ENCODE measurements at regions not wholly inside any gene's neighbourhood (a gene's known extent, or its start where the extent isn't known, plus 50 kb on each side); places are given as distances from the start of the nearest gene placed in this dataset.
A peak's percentile ranks its signal among the peaks of the same experiment; 100 is the strongest.

DNA sequence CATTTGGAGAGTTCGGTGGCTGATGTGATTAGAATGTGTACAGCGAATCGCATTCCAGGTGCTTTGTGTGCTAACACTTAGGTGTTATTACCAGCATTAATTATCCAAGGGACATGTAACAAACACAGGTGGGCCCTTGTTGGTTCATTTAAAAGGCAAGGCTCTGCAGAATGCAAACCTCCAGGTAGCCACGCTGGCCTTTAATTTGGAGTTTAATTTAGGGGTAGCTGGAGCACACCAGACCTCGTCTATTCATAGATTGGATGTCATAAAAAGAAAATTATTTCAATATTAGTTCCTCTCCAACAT is 191.1 kb downstream of the MAT2B start:
- Histone ChIP-seq H3K4me3 (ENCODE audit: low read depth, low read length, poor library complexity, severe bottlenecking) (no peak overlapping the region), H3K27ac (ENCODE audit: low read depth, low read length, poor library complexity, severe bottlenecking) (no peak overlapping the region), H3K4me2 (ENCODE audit: low read length) (no peak overlapping the region), H3K9me2 (ENCODE audit: insufficient read depth, low read length) (no peaks in the 10 kb centered on the region), H3K4me1 (ENCODE audit: insufficient read depth, low read length, poor library complexity, severe bottlenecking) (no peaks in the 10 kb centered on the region), H2AFZ (ENCODE audit: low read length) (no peak overlapping the region), H3K79me2 (ENCODE audit: insufficient read depth, low read depth, low read length) (no peaks in the 10 kb centered on the region), H3K9me3 (ENCODE audit: low read length) (no peaks in the 10 kb centered on the region), H4K20me1 (ENCODE audit: insufficient read depth, low read length) (no peaks in the 10 kb centered on the region), H3K36me3 (ENCODE audit: insufficient read depth, low read length) (no peaks in the 10 kb centered on the region)
- no peak for TF ChIP-seq EZH2phosphoT487 (IDR thresholded peaks at IDR 0.05; ENCODE audit: borderline replicate concordance, low read depth, low read length)
- TF ChIP-seq, protein P1, sequence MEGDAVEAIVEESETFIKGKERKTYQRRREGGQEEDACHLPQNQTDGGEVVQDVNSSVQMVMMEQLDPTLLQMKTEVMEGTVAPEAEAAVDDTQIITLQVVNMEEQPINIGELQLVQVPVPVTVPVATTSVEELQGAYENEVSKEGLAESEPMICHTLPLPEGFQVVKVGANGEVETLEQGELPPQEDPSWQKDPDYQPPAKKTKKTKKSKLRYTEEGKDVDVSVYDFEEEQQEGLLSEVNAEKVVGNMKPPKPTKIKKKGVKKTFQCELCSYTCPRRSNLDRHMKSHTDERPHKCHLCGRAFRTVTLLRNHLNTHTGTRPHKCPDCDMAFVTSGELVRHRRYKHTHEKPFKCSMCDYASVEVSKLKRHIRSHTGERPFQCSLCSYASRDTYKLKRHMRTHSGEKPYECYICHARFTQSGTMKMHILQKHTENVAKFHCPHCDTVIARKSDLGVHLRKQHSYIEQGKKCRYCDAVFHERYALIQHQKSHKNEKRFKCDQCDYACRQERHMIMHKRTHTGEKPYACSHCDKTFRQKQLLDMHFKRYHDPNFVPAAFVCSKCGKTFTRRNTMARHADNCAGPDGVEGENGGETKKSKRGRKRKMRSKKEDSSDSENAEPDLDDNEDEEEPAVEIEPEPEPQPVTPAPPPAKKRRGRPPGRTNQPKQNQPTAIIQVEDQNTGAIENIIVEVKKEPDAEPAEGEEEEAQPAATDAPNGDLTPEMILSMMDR (conservative IDR thresholded peaks at IDR 0.05; ENCODE audit: low read length) = peak; percentile 54; the same call in 1 of the 2 replicates
- POLR2A ChIA-PET = interaction anchor here (0.9 to 1.0 kb wide), 2 partner anchors 20 to 811 kb away, joined by 3 read pairs; no protein-coding TSS in a partner anchor
- no TSS peak for BruUV-seq (replicated peaks)
- DNase-seq (ENCODE audit: low spot score) = no peak
- intact Hi-C loops (cut with micrococcal nuclease; ENCODE audit: unreplicated experiment) = loop anchor here (1.0 kb wide), 1 partner anchor 808 kb away; no protein-coding TSS in a partner anchor
- CTCF ChIA-PET (ENCODE audit: unreplicated experiment) = no interaction called here

DNA sequence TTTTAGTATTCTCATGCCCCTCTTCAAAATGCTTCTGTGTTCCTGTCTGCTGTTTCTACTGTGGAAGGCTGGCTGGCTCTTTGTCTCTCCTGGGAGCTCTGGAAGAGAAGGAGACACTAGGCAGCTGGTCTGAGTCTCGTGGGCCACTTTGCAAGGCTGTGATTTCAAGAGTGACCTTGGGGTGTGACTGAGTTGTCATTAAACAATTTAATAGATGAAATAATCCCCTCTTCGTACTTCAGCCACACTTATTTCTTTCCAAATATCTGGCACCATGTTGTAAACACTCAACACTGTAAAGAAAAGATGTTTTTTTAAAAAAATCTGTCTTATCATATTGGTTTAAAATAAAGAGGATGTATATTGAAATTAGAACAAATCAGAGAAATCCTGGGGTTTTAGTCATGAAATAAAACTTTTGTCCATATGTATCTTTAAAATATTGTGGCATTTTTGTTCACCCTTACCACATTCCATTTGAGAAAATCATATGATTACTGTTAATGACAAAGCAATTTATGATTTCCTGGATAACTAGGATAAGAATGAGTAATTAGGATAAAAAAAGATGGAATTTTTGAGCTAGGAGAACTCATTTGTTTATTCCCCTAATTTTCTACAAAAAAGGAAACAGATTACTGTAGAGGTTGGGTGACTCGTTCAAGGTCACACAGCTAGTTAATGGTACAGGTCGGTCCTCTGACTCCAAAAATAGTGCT is 200.8 kb downstream of the MAT2B start:
- Histone ChIP-seq H3K4me1 (ENCODE audit: insufficient read depth, low read length, poor library complexity, severe bottlenecking) (no peaks in the 10 kb centered on the region), H3K4me2 (ENCODE audit: low read length) (no peak overlapping the region), H2AFZ (ENCODE audit: low read length) (no peak overlapping the region), H3K79me2 (ENCODE audit: insufficient read depth, low read depth, low read length) (no peaks in the 10 kb centered on the region), H4K20me1 (ENCODE audit: insufficient read depth, low read length) (no peaks in the 10 kb centered on the region), H3K27ac (ENCODE audit: low read depth, low read length, poor library complexity, severe bottlenecking) (no peak overlapping the region), H3K4me3 (ENCODE audit: low read depth, low read length, poor library complexity, severe bottlenecking) (no peak overlapping the region), H3K9me2 (ENCODE audit: insufficient read depth, low read length) (no peaks in the 10 kb centered on the region), H3K9me3 (ENCODE audit: low read length) (no peaks in the 10 kb centered on the region), H3K36me3 (ENCODE audit: insufficient read depth, low read length) (no peaks in the 10 kb centered on the region)
- no peak for DNase-seq (ENCODE audit: low spot score)
- TF ChIP-seq EZH2phosphoT487 (IDR thresholded peaks at IDR 0.05; ENCODE audit: borderline replicate concordance, low read depth, low read length) = no peak
- TF ChIP-seq, protein P1 (conservative IDR thresholded peaks at IDR 0.05; ENCODE audit: low read length) = no peak
- BruUV-seq (replicated peaks) = no TSS peak
- CTCF ChIA-PET (ENCODE audit: unreplicated experiment) = no interaction called here
- intact Hi-C loops (cut with micrococcal nuclease; ENCODE audit: unreplicated experiment) = no loop called here
- POLR2A ChIA-PET = interaction anchor here (0.5 kb wide), 1 partner anchor 269 kb away, joined by 4 read pairs; no protein-coding TSS in a partner anchor

DNA sequence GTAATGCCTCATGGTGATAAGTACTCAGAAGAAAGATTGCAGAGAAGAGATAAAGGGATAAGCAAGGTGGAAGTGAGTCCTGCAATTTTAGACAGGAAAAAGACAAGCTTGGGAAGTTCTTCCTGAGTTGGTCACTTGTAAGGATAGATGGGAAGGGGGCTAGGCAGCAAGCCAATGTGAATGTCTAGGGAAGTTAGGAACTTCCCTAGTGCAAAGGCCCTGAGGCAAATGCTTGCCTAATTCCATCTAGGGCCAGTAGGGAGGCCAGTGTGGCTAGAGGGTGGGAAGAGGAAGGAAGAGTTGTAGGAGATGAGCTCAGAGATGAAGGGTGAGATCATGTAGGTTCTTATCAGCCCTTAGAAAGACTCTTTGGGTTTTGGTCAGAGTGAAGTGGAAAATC is 206.6 kb downstream of the MAT2B start:
- DNase-seq (ENCODE audit: low spot score) = no peak
- H3K4me2 ChIP-seq (ENCODE audit: low read length) = no peak overlapping the region
- H3K9me2 ChIP-seq (ENCODE audit: insufficient read depth, low read length) = no peaks in the 10 kb centered on the region
- no peak overlapping the region for H3K4me3 ChIP-seq (ENCODE audit: low read depth, low read length, poor library complexity, severe bottlenecking)
- H3K36me3 ChIP-seq (ENCODE audit: insufficient read depth, low read length) = no peaks in the 10 kb centered on the region
- H3K27ac ChIP-seq (ENCODE audit: low read depth, low read length, poor library complexity, severe bottlenecking) = no peak overlapping the region
- H2AFZ ChIP-seq (ENCODE audit: low read length) = no peak overlapping the region
- ChIA-PET POLR2A (no interaction called here), CTCF (ENCODE audit: unreplicated experiment) (no interaction called here)
- H3K4me1 ChIP-seq (ENCODE audit: insufficient read depth, low read length, poor library complexity, severe bottlenecking) = no peaks in the 10 kb centered on the region
- H4K20me1 ChIP-seq (ENCODE audit: insufficient read depth, low read length) = no peaks in the 10 kb centered on the region
- TF ChIP-seq, protein P1 (conservative IDR thresholded peaks at IDR 0.05; ENCODE audit: low read length) = no peak
- TF ChIP-seq EZH2phosphoT487 (IDR thresholded peaks at IDR 0.05; ENCODE audit: borderline replicate concordance, low read depth, low read length) = no peak
- H3K79me2 ChIP-seq (ENCODE audit: insufficient read depth, low read depth, low read length) = no peaks in the 10 kb centered on the region
- BruUV-seq (replicated peaks) = no TSS peak
- H3K9me3 ChIP-seq (ENCODE audit: low read length) = no peaks in the 10 kb centered on the region
- intact Hi-C loops (cut with micrococcal nuclease; ENCODE audit: unreplicated experiment) = no loop called here
